ENCODE measurements at regions not wholly inside any gene's neighbourhood (a gene's known extent, or its start where the extent isn't known, plus 50 kb on each side); places are given as distances from the start of the nearest gene placed in this dataset.

- Histone ChIP-seq H2BK5ac (ENCODE audit: low read depth, low read length, poor library complexity, severe bottlenecking) (no peak overlapping the region), H2AFZ (ENCODE audit: low read depth, low read length) (no peak overlapping the region), H3K27ac (ENCODE audit: low read length, poor library complexity, severe bottlenecking) (no peak overlapping the region), H3K27me3 (ENCODE audit: control insufficient read depth in 1 of 2, insufficient read depth in 1 of 2, low read length in 2 of 2) (no peaks in the 10 kb centered on the region), H3K14ac (ENCODE audit: low read length in 2 of 2) (no peak overlapping the region), H3K4me2 (ENCODE audit: low read length, poor library complexity, severe bottlenecking) (no peak overlapping the region), H3K23ac (ENCODE audit: low read length in 2 of 2) (no peak overlapping the region), H2BK12ac (ENCODE audit: low read length in 2 of 2) (no peak overlapping the region), H3K4me3 (ENCODE audit: insufficient read depth in 1 of 2, low read depth in 1 of 2, low read length in 2 of 2) (no peak overlapping the region), H2BK120ac (ENCODE audit: low read depth, low read length) (no peak overlapping the region), H4K8ac (ENCODE audit: low read length) (no peak overlapping the region), H3K36me3 (ENCODE audit: control insufficient read depth in 1 of 2, insufficient read depth in 2 of 2, low read depth in 1 of 2, low read length in 2 of 2) (no peaks in the 10 kb centered on the region), H3K9ac (ENCODE audit: low read length) (no peak overlapping the region), H3K79me1 (replicated peaks; ENCODE audit: low read length, poor library complexity, severe bottlenecking) (no peaks in the 10 kb centered on the region), H3K4ac (ENCODE audit: low read depth in 1 of 2, low read length in 2 of 2) (no peak overlapping the region), H2AK5ac (ENCODE audit: low read length, severe bottlenecking) (no peak overlapping the region), H3K18ac (ENCODE audit: low read depth in 1 of 2, low read length in 2 of 2) (no peak overlapping the region), H3K4me1 (ENCODE audit: control insufficient read depth, insufficient read depth, low read depth, low read length) (no peaks in the 10 kb centered on the region), H3K9me3 (ENCODE audit: control insufficient read depth, low read length) (no peaks in the 10 kb centered on the region), H4K91ac (ENCODE audit: low read length) (no peak overlapping the region), H2BK15ac (ENCODE audit: low read depth, poor library complexity, severe bottlenecking) (no peak overlapping the region)
- 50% methylated on average over 2 of the region's 3 CpGs for WGBS
- no peak for DNase-seq
These were observed 116.5 kb upstream of the IQCM start for GRCh38 chr4:149932188-149932587.

GRCh38 chr4:149933120-149933519 lies 117.5 kb upstream of the IQCM start:
- no peaks in the 10 kb centered on the region for H3K27me3 ChIP-seq (ENCODE audit: control insufficient read depth in 1 of 2, insufficient read depth in 1 of 2, low read length in 2 of 2)
- H3K4me1 ChIP-seq (ENCODE audit: control insufficient read depth, insufficient read depth, low read depth, low read length): no peaks in the 10 kb centered on the region
- H3K79me1 ChIP-seq (replicated peaks; ENCODE audit: low read length, poor library complexity, severe bottlenecking): no peaks in the 10 kb centered on the region
- no peak overlapping the region for H2AFZ ChIP-seq (ENCODE audit: low read depth, low read length)
- no peak overlapping the region for H2BK120ac ChIP-seq (ENCODE audit: low read depth, low read length)
- H3K14ac ChIP-seq (ENCODE audit: low read length in 2 of 2): no peak overlapping the region
- H3K4ac ChIP-seq (ENCODE audit: low read depth in 1 of 2, low read length in 2 of 2): no peak overlapping the region
- no peak overlapping the region for H4K91ac ChIP-seq (ENCODE audit: low read length)
- H3K4me3 ChIP-seq (ENCODE audit: insufficient read depth in 1 of 2, low read depth in 1 of 2, low read length in 2 of 2): no peak overlapping the region
- no peak overlapping the region for H3K4me2 ChIP-seq (ENCODE audit: low read length, poor library complexity, severe bottlenecking)
- no peak overlapping the region for H2BK5ac ChIP-seq (ENCODE audit: low read depth, low read length, poor library complexity, severe bottlenecking)
- no peak overlapping the region for H3K27ac ChIP-seq (ENCODE audit: low read length, poor library complexity, severe bottlenecking)
- no peak overlapping the region for H2AK5ac ChIP-seq (ENCODE audit: low read length, severe bottlenecking)
- H2BK12ac ChIP-seq (ENCODE audit: low read length in 2 of 2): no peak overlapping the region
- no peak overlapping the region for H4K8ac ChIP-seq (ENCODE audit: low read length)
- no peaks in the 10 kb centered on the region for H3K9me3 ChIP-seq (ENCODE audit: control insufficient read depth, low read length)
- no peak overlapping the region for H2BK15ac ChIP-seq (ENCODE audit: low read depth, poor library complexity, severe bottlenecking)
- WGBS: no CpG with 5 or more reads among the region's 1 CpG
- no peak overlapping the region for H3K9ac ChIP-seq (ENCODE audit: low read length)
- DNase-seq: no peak
- no peak overlapping the region for H3K18ac ChIP-seq (ENCODE audit: low read depth in 1 of 2, low read length in 2 of 2)
- no peak overlapping the region for H3K23ac ChIP-seq (ENCODE audit: low read length in 2 of 2)
- H3K36me3 ChIP-seq (ENCODE audit: control insufficient read depth in 1 of 2, insufficient read depth in 2 of 2, low read depth in 1 of 2, low read length in 2 of 2): no peaks in the 10 kb centered on the region

GRCh38 chr4:149933883-149934282 lies 118.2 kb upstream of the IQCM start:
- H2AK5ac ChIP-seq (ENCODE audit: low read length, severe bottlenecking): no peak overlapping the region
- H2BK5ac ChIP-seq (ENCODE audit: low read depth, low read length, poor library complexity, severe bottlenecking): no peak overlapping the region
- no peak overlapping the region for H2AFZ ChIP-seq (ENCODE audit: low read depth, low read length)
- no peak overlapping the region for H3K23ac ChIP-seq (ENCODE audit: low read length in 2 of 2)
- H2BK15ac ChIP-seq (ENCODE audit: low read depth, poor library complexity, severe bottlenecking): no peak overlapping the region
- no peak overlapping the region for H3K4me3 ChIP-seq (ENCODE audit: insufficient read depth in 1 of 2, low read depth in 1 of 2, low read length in 2 of 2)
- H2BK12ac ChIP-seq (ENCODE audit: low read length in 2 of 2): no peak overlapping the region
- H3K27ac ChIP-seq (ENCODE audit: low read length, poor library complexity, severe bottlenecking): no peak overlapping the region
- 79% methylated on average over 1 of the region's 3 CpGs for WGBS
- no peaks in the 10 kb centered on the region for H3K4me1 ChIP-seq (ENCODE audit: control insufficient read depth, insufficient read depth, low read depth, low read length)
- no peak for DNase-seq
- no peaks in the 10 kb centered on the region for H3K36me3 ChIP-seq (ENCODE audit: control insufficient read depth in 1 of 2, insufficient read depth in 2 of 2, low read depth in 1 of 2, low read length in 2 of 2)
- H3K4ac ChIP-seq (ENCODE audit: low read depth in 1 of 2, low read length in 2 of 2): no peak overlapping the region
- H3K14ac ChIP-seq (ENCODE audit: low read length in 2 of 2): no peak overlapping the region
- H3K4me2 ChIP-seq (ENCODE audit: low read length, poor library complexity, severe bottlenecking): no peak overlapping the region
- H3K9ac ChIP-seq (ENCODE audit: low read length): no peak overlapping the region
- H3K9me3 ChIP-seq (ENCODE audit: control insufficient read depth, low read length): no peaks in the 10 kb centered on the region
- no peak overlapping the region for H2BK120ac ChIP-seq (ENCODE audit: low read depth, low read length)
- no peaks in the 10 kb centered on the region for H3K79me1 ChIP-seq (replicated peaks; ENCODE audit: low read length, poor library complexity, severe bottlenecking)
- H4K8ac ChIP-seq (ENCODE audit: low read length): no peak overlapping the region
- no peaks in the 10 kb centered on the region for H3K27me3 ChIP-seq (ENCODE audit: control insufficient read depth in 1 of 2, insufficient read depth in 1 of 2, low read length in 2 of 2)
- no peak overlapping the region for H3K18ac ChIP-seq (ENCODE audit: low read depth in 1 of 2, low read length in 2 of 2)
- H4K91ac ChIP-seq (ENCODE audit: low read length): no peak overlapping the region

- Histone ChIP-seq H3K14ac (ENCODE audit: low read length in 2 of 2) (no peak overlapping the region), H3K4ac (ENCODE audit: low read depth in 1 of 2, low read length in 2 of 2) (no peak overlapping the region), H3K23ac (ENCODE audit: low read length in 2 of 2) (no peak overlapping the region), H3K9ac (ENCODE audit: low read length) (no peak overlapping the region), H2BK120ac (ENCODE audit: low read depth, low read length) (no peak overlapping the region), H3K18ac (ENCODE audit: low read depth in 1 of 2, low read length in 2 of 2) (no peak overlapping the region), H3K4me1 (ENCODE audit: control insufficient read depth, insufficient read depth, low read depth, low read length) (no peaks in the 10 kb centered on the region), H3K4me2 (ENCODE audit: low read length, poor library complexity, severe bottlenecking) (no peak overlapping the region), H2BK12ac (ENCODE audit: low read length in 2 of 2) (no peak overlapping the region), H2BK15ac (ENCODE audit: low read depth, poor library complexity, severe bottlenecking) (no peak overlapping the region), H4K91ac (ENCODE audit: low read length) (no peak overlapping the region), H2BK5ac (ENCODE audit: low read depth, low read length, poor library complexity, severe bottlenecking) (no peak overlapping the region), H3K4me3 (ENCODE audit: insufficient read depth in 1 of 2, low read depth in 1 of 2, low read length in 2 of 2) (no peak overlapping the region), H3K36me3 (ENCODE audit: control insufficient read depth in 1 of 2, insufficient read depth in 2 of 2, low read depth in 1 of 2, low read length in 2 of 2) (no peaks in the 10 kb centered on the region), H2AFZ (ENCODE audit: low read depth, low read length) (no peak overlapping the region), H4K8ac (ENCODE audit: low read length) (no peak overlapping the region), H3K27ac (ENCODE audit: low read length, poor library complexity, severe bottlenecking) (no peak overlapping the region), H2AK5ac (ENCODE audit: low read length, severe bottlenecking) (no peak overlapping the region), H3K27me3 (ENCODE audit: control insufficient read depth in 1 of 2, insufficient read depth in 1 of 2, low read length in 2 of 2) (no peaks in the 10 kb centered on the region), H3K79me1 (replicated peaks; ENCODE audit: low read length, poor library complexity, severe bottlenecking) (no peaks in the 10 kb centered on the region), H3K9me3 (ENCODE audit: control insufficient read depth, low read length) (no peaks in the 10 kb centered on the region)
- 88% methylated on average over 4 of the region's 5 CpGs for WGBS
- DNase-seq: no peak
These were observed 128.9 kb upstream of the DCLK2 start for GRCh38 chr4:149949381-149949780.
